B cell (primary cell): ENCODE measurements at regions not wholly inside any gene's neighbourhood (a gene's known extent, or its start where the extent isn't known, plus 50 kb on each side); places are given as distances from the start of the nearest gene placed in this dataset.

Experiments
- EZH2 ChIP-seq: IDR thresholded peaks from 2 replicates; pipeline ENCODE4 v1.6.1; 2012; ENCODE audit warnings: borderline replicate concordance, low read depth, mild to moderate bottlenecking, moderate library complexity, low read length; ENCODE audit not compliant: insufficient read depth, poor library complexity, severe bottlenecking
- TF ChIP-seq, protein P1 (sequence below): fragments of 200-600 bp; IDR thresholded peaks from one replicate; pipeline ENCODE4 v1.8.0; 2022; ENCODE audit warnings: antibody characterized with exemption, mild to moderate bottlenecking

- TF ChIP-seq, protein P1, sequence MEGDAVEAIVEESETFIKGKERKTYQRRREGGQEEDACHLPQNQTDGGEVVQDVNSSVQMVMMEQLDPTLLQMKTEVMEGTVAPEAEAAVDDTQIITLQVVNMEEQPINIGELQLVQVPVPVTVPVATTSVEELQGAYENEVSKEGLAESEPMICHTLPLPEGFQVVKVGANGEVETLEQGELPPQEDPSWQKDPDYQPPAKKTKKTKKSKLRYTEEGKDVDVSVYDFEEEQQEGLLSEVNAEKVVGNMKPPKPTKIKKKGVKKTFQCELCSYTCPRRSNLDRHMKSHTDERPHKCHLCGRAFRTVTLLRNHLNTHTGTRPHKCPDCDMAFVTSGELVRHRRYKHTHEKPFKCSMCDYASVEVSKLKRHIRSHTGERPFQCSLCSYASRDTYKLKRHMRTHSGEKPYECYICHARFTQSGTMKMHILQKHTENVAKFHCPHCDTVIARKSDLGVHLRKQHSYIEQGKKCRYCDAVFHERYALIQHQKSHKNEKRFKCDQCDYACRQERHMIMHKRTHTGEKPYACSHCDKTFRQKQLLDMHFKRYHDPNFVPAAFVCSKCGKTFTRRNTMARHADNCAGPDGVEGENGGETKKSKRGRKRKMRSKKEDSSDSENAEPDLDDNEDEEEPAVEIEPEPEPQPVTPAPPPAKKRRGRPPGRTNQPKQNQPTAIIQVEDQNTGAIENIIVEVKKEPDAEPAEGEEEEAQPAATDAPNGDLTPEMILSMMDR: no peak
- TF ChIP-seq EZH2: no peak
Observed at GRCh38 chr4:77500801-77501200, 104.8 kb upstream of the CXCL13 start.
